HG02870 (cell line): ENCODE measurements at regions not wholly inside any gene's neighbourhood (a gene's known extent, or its start where the extent isn't known, plus 50 kb on each side); places are given as distances from the start of the nearest gene placed in this dataset.

Experiments
- ATAC-seq: cut with Tn5 transposase; IDR thresholded peaks from one replicate; pipeline ENCODE4 v1.9.1; 2021; ENCODE audit warnings: mild to moderate bottlenecking, moderate library complexity; ENCODE audit not compliant: unreplicated experiment

GRCh38 chr2:19462256-19462645, 103.8 kb upstream of the OSR1 start:
- ATAC-seq = no peak

GRCh38 chr2:19461504-19462255, 103.3 kb upstream of the OSR1 start:
- ATAC-seq = no peak

GRCh38 chr2:19460761-19461160, 102.3 kb upstream of the OSR1 start:
- no peak for ATAC-seq

- ATAC-seq = no peak
Measured at GRCh38 chr2:19458427-19459003, 100.1 kb upstream of the OSR1 start.

- ATAC-seq = no peak
Measured at GRCh38 chr2:19457809-19458208, 99.4 kb upstream of the OSR1 start.

GRCh38 chr2:19456705-19457309, 98.4 kb upstream of the OSR1 start:
- no peak for ATAC-seq

GRCh38 chr2:19454125-19454524, 95.7 kb upstream of the OSR1 start:
- ATAC-seq = no peak

- no peak for ATAC-seq
Measured at GRCh38 chr2:19442731-19443130, 84.3 kb upstream of the OSR1 start.

- ATAC-seq = no peak
Measured at GRCh38 chr2:19439081-19439480, 80.7 kb upstream of the OSR1 start.

GRCh38 chr2:19435815-19436214, 77.4 kb upstream of the OSR1 start:
- ATAC-seq = no peak

GRCh38 chr2:19434413-19434812, 76.0 kb upstream of the OSR1 start:
- ATAC-seq = no peak

- ATAC-seq = no peak
Measured at GRCh38 chr2:19426941-19427340, 68.5 kb upstream of the OSR1 start.

- no peak for ATAC-seq
Measured at GRCh38 chr2:19426144-19426543, 67.7 kb upstream of the OSR1 start.

GRCh38 chr2:19425419-19425818, 67.0 kb upstream of the OSR1 start:
- ATAC-seq = no peak

GRCh38 chr2:19419211-19419880, 60.9 kb upstream of the OSR1 start:
- no peak for ATAC-seq

- ATAC-seq = no peak
Measured at GRCh38 chr2:19416784-19417684, 58.6 kb upstream of the OSR1 start.

- no peak for ATAC-seq
Measured at GRCh38 chr2:19416083-19416482, 57.7 kb upstream of the OSR1 start.

GRCh38 chr2:19409046-19409445, 50.6 kb upstream of the OSR1 start:
- ATAC-seq = no peak

- no peak for ATAC-seq
Measured at GRCh38 chr2:19408592-19408991, 50.2 kb upstream of the OSR1 start.
